GM19467 (cell line): ENCODE measurements at regions not wholly inside any gene's neighbourhood (a gene's known extent, or its start where the extent isn't known, plus 50 kb on each side); places are given as distances from the start of the nearest gene placed in this dataset.

Source experiments
- ATAC-seq: cut with Tn5 transposase; IDR thresholded peaks from one replicate; pipeline ENCODE4 v1.9.1; 2021; ENCODE audit warnings: mild to moderate bottlenecking, moderate library complexity; ENCODE audit not compliant: unreplicated experiment

- no peak for ATAC-seq
These were observed 359.2 kb downstream of the KCTD12 start for GRCh38 chr13:76527041-76527440.

- no peak for ATAC-seq
These were observed 362.4 kb downstream of the KCTD12 start for GRCh38 chr13:76523740-76524340.

GRCh38 chr13:76522083-76522755, 364.0 kb downstream of the KCTD12 start:
- ATAC-seq, result no peak

- ATAC-seq, result no peak
These were observed 366.5 kb downstream of the KCTD12 start for GRCh38 chr13:76519685-76520084.

GRCh38 chr13:76516586-76516985, 369.6 kb downstream of the KCTD12 start:
- ATAC-seq, result no peak

GRCh38 chr13:76516013-76516412, 370.2 kb downstream of the KCTD12 start:
- no peak for ATAC-seq

GRCh38 chr13:76512721-76513145, 373.5 kb downstream of the KCTD12 start:
- no peak for ATAC-seq

GRCh38 chr13:76505437-76505836, 380.8 kb downstream of the KCTD12 start:
- no peak for ATAC-seq

GRCh38 chr13:76503766-76504165, 382.4 kb downstream of the KCTD12 start:
- no peak for ATAC-seq

GRCh38 chr13:76503291-76503690, 382.9 kb downstream of the KCTD12 start:
- no peak for ATAC-seq

- ATAC-seq, result no peak
These were observed 385.3 kb downstream of the KCTD12 start for GRCh38 chr13:76500894-76501293.

- no peak for ATAC-seq
These were observed 386.3 kb downstream of the KCTD12 start for GRCh38 chr13:76499891-76500290.

- no peak for ATAC-seq
These were observed 396.9 kb downstream of the KCTD12 start for GRCh38 chr13:76489274-76489673.

GRCh38 chr13:76481738-76482137, 404.5 kb downstream of the KCTD12 start:
- ATAC-seq, result no peak

- no peak for ATAC-seq
These were observed 411.2 kb downstream of the KCTD12 start for GRCh38 chr13:76474966-76475365.

- no peak for ATAC-seq
These were observed 411.8 kb downstream of the KCTD12 start for GRCh38 chr13:76474356-76474755.

- peak; percentile 100 for ATAC-seq
These were observed 412.6 kb downstream of the KCTD12 start for GRCh38 chr13:76473552-76474134.

- ATAC-seq, result no peak
These were observed 413.3 kb downstream of the KCTD12 start for GRCh38 chr13:76472916-76473315.

GRCh38 chr13:76471486-76471885, 414.7 kb downstream of the KCTD12 start:
- no peak for ATAC-seq

- no peak for ATAC-seq
These were observed 415.2 kb downstream of the KCTD12 start for GRCh38 chr13:76470991-76471390.

GRCh38 chr13:76466043-76466442, 420.2 kb downstream of the KCTD12 start:
- ATAC-seq, result no peak

- ATAC-seq, result no peak
These were observed 422.9 kb downstream of the KCTD12 start for GRCh38 chr13:76463314-76463713.
